HG03342 (cell line): ENCODE measurements at regions not wholly inside any gene's neighbourhood (a gene's known extent, or its start where the extent isn't known, plus 50 kb on each side); places are given as distances from the start of the nearest gene placed in this dataset.

Source experiments
- ATAC-seq: cut with Tn5 transposase; IDR thresholded peaks from one replicate; pipeline ENCODE4 v1.9.1; 2021; ENCODE audit warnings: mild to moderate bottlenecking, moderate library complexity; ENCODE audit not compliant: unreplicated experiment

- no peak for ATAC-seq
These were observed 63.5 kb upstream of the ROR1 start for GRCh38 chr1:63710308-63710707.

GRCh38 chr1:63710761-63711380, 62.9 kb upstream of the ROR1 start:
- ATAC-seq: no peak

GRCh38 chr1:63713041-63713440, 60.8 kb upstream of the ROR1 start:
- no peak for ATAC-seq

- peak; percentile 49 for ATAC-seq
These were observed 60.0 kb upstream of the ROR1 start for GRCh38 chr1:63713627-63714481.

- ATAC-seq: no peak
These were observed 59.4 kb upstream of the ROR1 start for GRCh38 chr1:63714482-63714760.

GRCh38 chr1:63717511-63718065, 56.2 kb upstream of the ROR1 start:
- no peak for ATAC-seq

GRCh38 chr1:63718541-63718970, 55.3 kb upstream of the ROR1 start:
- no peak for ATAC-seq

- ATAC-seq: no peak
These were observed 52.2 kb upstream of the ROR1 start for GRCh38 chr1:63721531-63722189.

GRCh38 chr1:63723602-63724001, 50.2 kb upstream of the ROR1 start:
- no peak for ATAC-seq
